Neural progenitor cell (in vitro differentiated cells): ENCODE measurements at regions not wholly inside any gene's neighbourhood (a gene's known extent, or its start where the extent isn't known, plus 50 kb on each side); places are given as distances from the start of the nearest gene placed in this dataset.
A peak's percentile ranks its signal among the peaks of the same experiment; 100 is the strongest.

Experiments used
- DNase-seq: peaks from one replicate; pipeline ENCODE4 v3.0.0-alpha.2; 2016; ENCODE audit warnings: low spot score
- H2AFZ ChIP-seq: fragments of 200-600 bp; sonication (generic); replicated peaks from 2 replicates; pipeline ENCODE4 v1.6.1; 2016; ENCODE audit warnings: antibody characterized with exemption
- H3F3A ChIP-seq: fragments of 200-600 bp; sonication (generic); 2 replicates; pipeline ENCODE4 v1.6.1; 2016; ENCODE audit warnings: antibody characterized with exemption, low read depth
- H3K27ac ChIP-seq: fragments of 200-600 bp; sonication (generic); 2 replicates; pipeline ENCODE4 v1.5.1; 2016; ENCODE audit warnings: mild to moderate bottlenecking
- H3K27me3 ChIP-seq: fragments of 200-600 bp; sonication (generic); 2 replicates; pipeline ENCODE4 v1.6.1; 2016; ENCODE audit warnings: mild to moderate bottlenecking, moderate library complexity
- H3K36me3 ChIP-seq: fragments of 200-600 bp; sonication (generic); 2 replicates; pipeline ENCODE4 v1.5.1; 2016
- H3K4me1 ChIP-seq: fragments of 200-600 bp; sonication (generic); 2 replicates; pipeline ENCODE4 v1.6.1; 2016; ENCODE audit warnings: mixed run types
- H3K4me2 ChIP-seq: fragments of 200-600 bp; sonication (generic); 2 replicates; pipeline ENCODE4 v1.6.1; 2016
- H3K4me3 ChIP-seq: fragments of 200-600 bp; sonication (generic); 2 replicates; pipeline ENCODE4 v1.5.1; 2016
- H3K79me2 ChIP-seq: fragments of 200-600 bp; sonication (generic); 2 replicates; pipeline ENCODE4 v1.6.1; 2016; ENCODE audit warnings: low read depth
- H3K9ac ChIP-seq: fragments of 200-600 bp; sonication (generic); 2 replicates; pipeline ENCODE4 v1.6.1; 2016
- H3K9me3 ChIP-seq: fragments of 200-600 bp; sonication (generic); 2 replicates; pipeline ENCODE4 v1.5.1; 2016; ENCODE audit warnings: low read depth
- H4K20me1 ChIP-seq: fragments of 200-600 bp; sonication (generic); 2 replicates; pipeline ENCODE4 v1.6.1; 2016; ENCODE audit warnings: low read depth
- H3K27ac Mint-ChIP-seq: 3 replicates; pipeline ENCODE4 v1.8.0; 2021; ENCODE audit warnings: mixed read lengths
- H3K27me3 Mint-ChIP-seq: 2 replicates; pipeline ENCODE4 v1.8.0; 2022; ENCODE audit warnings: low read depth, mild to moderate bottlenecking, inconsistent platforms, moderate library complexity, mixed read lengths; ENCODE audit not compliant: insufficient read depth
- H3K36me3 Mint-ChIP-seq: 3 replicates; pipeline ENCODE4 v1.8.0; 2021; ENCODE audit warnings: mixed read lengths
- H3K4me1 Mint-ChIP-seq: 3 replicates; pipeline ENCODE4 v1.8.0; 2021; ENCODE audit warnings: mixed read lengths
- H3K4me3 Mint-ChIP-seq: 3 replicates; pipeline ENCODE4 v1.8.0; 2021; ENCODE audit warnings: mild to moderate bottlenecking, moderate library complexity, mixed read lengths
- H3K9me3 Mint-ChIP-seq: 3 replicates; pipeline ENCODE4 v1.8.0; 2020; ENCODE audit warnings: mixed read lengths
- EZH2 ChIP-seq: fragments of 200-600 bp; sonication (generic); IDR thresholded peaks from 2 replicates; pipeline ENCODE4 v1.6.1; 2017; ENCODE audit warnings: antibody characterized with exemption, mild to moderate bottlenecking, moderate library complexity
- EZH2phosphoT487 ChIP-seq: fragments of 200-600 bp; sonication (generic); IDR thresholded peaks from 2 replicates; pipeline ENCODE4 v1.6.1; 2017; ENCODE audit warnings: antibody characterized with exemption
- TF ChIP-seq, protein P1 (sequence below): fragments of 200-600 bp; sonication (generic); IDR thresholded peaks from 2 replicates; pipeline ENCODE4 v1.5.1; 2017; ENCODE audit warnings: antibody characterized with exemption, mild to moderate bottlenecking

DNA sequence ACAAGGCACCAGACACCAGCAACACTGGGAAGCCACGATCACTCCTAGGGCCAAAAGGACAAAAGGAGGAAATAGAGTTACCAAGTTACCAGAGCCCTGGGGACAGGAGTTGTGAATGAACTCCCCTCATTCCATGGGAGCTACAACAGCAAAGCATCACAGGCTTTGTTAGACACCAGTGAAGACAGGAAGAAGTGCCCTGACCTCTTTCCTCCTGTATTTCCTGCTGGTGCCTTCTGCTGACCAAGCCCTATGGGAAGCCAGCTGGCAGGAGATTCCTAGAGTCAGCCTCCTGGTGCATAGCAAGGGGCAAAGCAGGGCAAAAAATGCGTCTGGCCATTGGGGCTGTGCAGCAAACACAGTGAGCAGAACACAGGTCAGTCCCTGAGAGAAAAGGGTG, 374.7 kb downstream of the ZSWIM6 start:
- no peak overlapping the region for H3K4me3 Mint-ChIP-seq
- H3K27ac Mint-ChIP-seq: no peak overlapping the region
- no peak overlapping the region for H3K4me2 ChIP-seq
- H3K9me3 ChIP-seq: no peaks in the 10 kb centered on the region
- H3K79me2 ChIP-seq: no peaks in the 10 kb centered on the region
- H3K27ac ChIP-seq: no peak overlapping the region
- H3K27me3 ChIP-seq: no peaks in the 10 kb centered on the region
- H3K4me1 Mint-ChIP-seq: peaks cover 12% of the 10 kb centered on the region
- no peaks in the 10 kb centered on the region for H3K36me3 Mint-ChIP-seq
- H2AFZ ChIP-seq: peak overlapping the region; percentile 76
- no peak overlapping the region for H3K4me3 ChIP-seq
- H3K36me3 ChIP-seq: no peaks in the 10 kb centered on the region
- H3K4me1 ChIP-seq: peaks cover 8% of the 10 kb centered on the region
- TF ChIP-seq EZH2phosphoT487 (no peak), EZH2 (no peak)
- TF ChIP-seq, protein P1, sequence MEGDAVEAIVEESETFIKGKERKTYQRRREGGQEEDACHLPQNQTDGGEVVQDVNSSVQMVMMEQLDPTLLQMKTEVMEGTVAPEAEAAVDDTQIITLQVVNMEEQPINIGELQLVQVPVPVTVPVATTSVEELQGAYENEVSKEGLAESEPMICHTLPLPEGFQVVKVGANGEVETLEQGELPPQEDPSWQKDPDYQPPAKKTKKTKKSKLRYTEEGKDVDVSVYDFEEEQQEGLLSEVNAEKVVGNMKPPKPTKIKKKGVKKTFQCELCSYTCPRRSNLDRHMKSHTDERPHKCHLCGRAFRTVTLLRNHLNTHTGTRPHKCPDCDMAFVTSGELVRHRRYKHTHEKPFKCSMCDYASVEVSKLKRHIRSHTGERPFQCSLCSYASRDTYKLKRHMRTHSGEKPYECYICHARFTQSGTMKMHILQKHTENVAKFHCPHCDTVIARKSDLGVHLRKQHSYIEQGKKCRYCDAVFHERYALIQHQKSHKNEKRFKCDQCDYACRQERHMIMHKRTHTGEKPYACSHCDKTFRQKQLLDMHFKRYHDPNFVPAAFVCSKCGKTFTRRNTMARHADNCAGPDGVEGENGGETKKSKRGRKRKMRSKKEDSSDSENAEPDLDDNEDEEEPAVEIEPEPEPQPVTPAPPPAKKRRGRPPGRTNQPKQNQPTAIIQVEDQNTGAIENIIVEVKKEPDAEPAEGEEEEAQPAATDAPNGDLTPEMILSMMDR: no peak
- peaks cover 12% of the 10 kb centered on the region for H3K9me3 Mint-ChIP-seq
- no peak for DNase-seq
- peaks cover 5% of the 10 kb centered on the region for H3K27me3 Mint-ChIP-seq
- no peak overlapping the region for H3K9ac ChIP-seq
- H3F3A ChIP-seq: no peaks in the 10 kb centered on the region
- no peaks in the 10 kb centered on the region for H4K20me1 ChIP-seq

DNA sequence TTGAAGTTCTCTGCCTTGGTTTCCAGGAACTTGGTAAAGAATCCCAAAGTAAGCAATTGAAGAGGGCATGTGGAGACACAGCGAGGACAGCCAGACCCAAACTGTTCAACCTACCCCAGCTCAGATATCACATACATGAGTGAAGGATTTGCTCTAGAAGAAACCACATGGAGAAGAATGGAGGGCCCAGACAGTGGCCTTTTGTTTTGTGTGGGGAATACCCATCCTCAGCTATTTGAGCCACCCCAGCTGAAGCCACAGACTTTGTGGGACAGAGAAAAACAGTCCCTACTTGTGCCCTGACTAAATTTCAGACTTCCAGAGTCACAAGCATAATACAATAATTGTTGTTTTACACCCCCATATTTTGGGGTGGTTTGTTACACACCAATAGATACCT, 387.1 kb downstream of the ZSWIM6 start:
- Histone ChIP-seq H3F3A (no peaks in the 10 kb centered on the region), H3K27ac (no peak overlapping the region), H3K4me3 (no peak overlapping the region), H4K20me1 (no peaks in the 10 kb centered on the region), H3K36me3 (no peaks in the 10 kb centered on the region), H3K4me1 (no peaks in the 10 kb centered on the region), H3K4me2 (no peak overlapping the region), H3K27me3 (no peaks in the 10 kb centered on the region), H3K9ac (no peak overlapping the region), H3K79me2 (no peaks in the 10 kb centered on the region), H3K9me3 (peaks cover 3% of the 10 kb centered on the region), H2AFZ (no peak overlapping the region)
- peaks cover 6% of the 10 kb centered on the region for H3K4me1 Mint-ChIP-seq
- DNase-seq: no peak
- no peak overlapping the region for H3K4me3 Mint-ChIP-seq
- H3K9me3 Mint-ChIP-seq: peaks cover 14% of the 10 kb centered on the region
- no peak overlapping the region for H3K27ac Mint-ChIP-seq
- H3K36me3 Mint-ChIP-seq: no peaks in the 10 kb centered on the region
- H3K27me3 Mint-ChIP-seq: peaks cover 2% of the 10 kb centered on the region
- no peak for TF ChIP-seq EZH2phosphoT487
- TF ChIP-seq EZH2: no peak
- TF ChIP-seq, protein P1: no peak

DNA sequence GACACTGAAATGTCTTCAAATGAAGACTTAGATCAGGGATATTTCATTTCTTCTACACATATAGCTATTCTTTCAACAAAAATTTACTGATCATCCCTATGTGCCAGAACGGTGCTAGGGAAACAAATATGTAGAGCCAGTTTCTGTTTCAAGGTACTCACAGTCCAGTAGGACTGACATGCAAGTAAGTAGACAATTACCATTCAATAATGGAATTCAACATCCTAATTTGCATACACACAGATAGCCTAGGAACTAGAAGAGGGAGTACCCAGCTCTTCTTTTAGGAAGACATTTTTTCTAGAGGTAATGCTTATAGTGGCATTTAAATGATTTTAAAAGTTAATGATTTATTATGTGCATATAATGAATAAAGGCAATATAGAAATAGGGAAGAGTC, 388.8 kb downstream of the ZSWIM6 start:
- Mint-ChIP-seq H3K27me3 (peaks cover 2% of the 10 kb centered on the region), H3K27ac (no peak overlapping the region), H3K4me1 (peaks cover 7% of the 10 kb centered on the region), H3K4me3 (no peak overlapping the region), H3K36me3 (no peaks in the 10 kb centered on the region), H3K9me3 (peaks cover 14% of the 10 kb centered on the region)
- Histone ChIP-seq H3K36me3 (no peaks in the 10 kb centered on the region), H4K20me1 (no peaks in the 10 kb centered on the region), H3F3A (no peaks in the 10 kb centered on the region), H3K79me2 (no peaks in the 10 kb centered on the region), H3K9ac (no peak overlapping the region), H2AFZ (no peak overlapping the region), H3K4me3 (no peak overlapping the region), H3K4me1 (no peaks in the 10 kb centered on the region), H3K4me2 (no peak overlapping the region), H3K27me3 (no peaks in the 10 kb centered on the region), H3K27ac (no peak overlapping the region), H3K9me3 (peaks cover 3% of the 10 kb centered on the region)
- DNase-seq: no peak
- no peak for TF ChIP-seq EZH2
- TF ChIP-seq EZH2phosphoT487: no peak
- TF ChIP-seq, protein P1: no peak

DNA sequence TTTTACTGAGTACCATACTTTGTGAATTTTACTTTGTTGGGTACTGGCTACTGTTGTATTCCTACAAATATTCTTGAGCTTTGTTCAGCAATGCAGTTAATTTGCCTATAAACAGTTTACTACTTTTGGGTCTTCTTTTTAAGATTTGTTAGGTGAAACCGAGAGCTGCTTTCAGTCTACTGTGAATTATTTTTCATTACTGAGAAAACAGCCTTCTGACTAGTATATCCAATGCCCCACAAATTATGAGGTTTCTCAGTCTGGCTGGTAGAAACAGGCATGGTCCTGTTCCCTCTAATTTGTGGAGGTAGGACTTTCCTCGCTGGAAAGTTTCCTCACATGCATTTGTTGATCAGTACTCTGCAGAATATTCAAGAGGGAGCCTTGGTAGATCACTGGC, 392.0 kb downstream of the ZSWIM6 start:
- H3K4me3 Mint-ChIP-seq: no peak overlapping the region
- H3K4me1 Mint-ChIP-seq: peaks cover 3% of the 10 kb centered on the region
- Histone ChIP-seq H3K27ac (no peak overlapping the region), H3K4me3 (no peak overlapping the region), H3K4me1 (no peaks in the 10 kb centered on the region), H3K9ac (no peak overlapping the region), H4K20me1 (no peaks in the 10 kb centered on the region), H2AFZ (no peak overlapping the region), H3K36me3 (no peaks in the 10 kb centered on the region), H3K79me2 (no peaks in the 10 kb centered on the region), H3F3A (no peaks in the 10 kb centered on the region), H3K4me2 (no peak overlapping the region), H3K27me3 (no peaks in the 10 kb centered on the region), H3K9me3 (peaks cover 3% of the 10 kb centered on the region)
- H3K36me3 Mint-ChIP-seq: no peaks in the 10 kb centered on the region
- no peaks in the 10 kb centered on the region for H3K27me3 Mint-ChIP-seq
- no peak overlapping the region for H3K27ac Mint-ChIP-seq
- DNase-seq: no peak
- TF ChIP-seq EZH2: no peak
- no peak for TF ChIP-seq EZH2phosphoT487
- TF ChIP-seq, protein P1: no peak
- peaks cover 14% of the 10 kb centered on the region for H3K9me3 Mint-ChIP-seq
